Fibroblast of skin of scalp (primary cell): ENCODE measurements at regions not wholly inside any gene's neighbourhood (a gene's known extent, or its start where the extent isn't known, plus 50 kb on each side); places are given as distances from the start of the nearest gene placed in this dataset.
"Not testable (repeated sequence)": the region's sequence is repeated elsewhere in the genome, so short reads cannot be mapped to it uniquely, and the experiment has no call there.

Source experiments
- DNase-seq: peaks from one replicate; pipeline ENCODE4 v3.0.0-alpha.2; 2013

DNA sequence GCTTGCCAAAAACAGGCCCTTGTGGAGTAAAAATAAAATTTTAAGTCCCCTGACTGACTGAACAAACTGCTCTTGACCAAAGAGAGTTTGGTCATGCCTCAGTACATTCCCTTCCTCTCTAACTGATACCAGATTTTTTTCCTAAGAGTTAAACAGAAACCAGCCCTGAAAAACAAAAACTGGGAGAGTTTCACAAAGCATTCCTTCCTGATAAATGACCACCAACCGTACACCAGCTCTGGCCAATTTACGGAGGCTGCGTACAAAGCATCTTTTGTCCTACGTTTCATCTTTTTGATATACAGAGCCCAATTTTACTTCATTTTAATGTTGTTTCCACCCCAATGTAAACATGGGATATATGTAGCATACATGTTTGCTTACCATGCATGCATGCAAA is 477.4 kb upstream of the HTR1E start:
- no peak for DNase-seq

DNA sequence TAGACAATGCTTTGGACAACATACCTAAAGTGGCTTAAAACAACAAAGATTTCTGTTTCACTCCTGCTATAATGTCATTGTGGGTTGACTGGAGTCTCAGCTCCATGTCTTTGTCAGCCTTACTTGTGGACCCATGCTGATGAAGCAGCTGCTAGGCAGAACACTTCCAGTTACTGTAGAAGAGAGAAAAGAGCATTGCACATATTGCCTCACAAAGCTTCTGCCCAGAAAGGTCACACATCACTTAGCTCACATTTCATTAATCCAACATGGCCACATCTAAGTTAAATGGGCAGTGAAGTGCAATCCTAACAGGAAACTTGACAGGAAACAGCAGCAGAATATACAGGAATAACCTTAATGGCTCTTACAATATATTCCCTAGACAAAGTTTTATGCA is 480.5 kb upstream of the HTR1E start:
- no peak for DNase-seq

DNA sequence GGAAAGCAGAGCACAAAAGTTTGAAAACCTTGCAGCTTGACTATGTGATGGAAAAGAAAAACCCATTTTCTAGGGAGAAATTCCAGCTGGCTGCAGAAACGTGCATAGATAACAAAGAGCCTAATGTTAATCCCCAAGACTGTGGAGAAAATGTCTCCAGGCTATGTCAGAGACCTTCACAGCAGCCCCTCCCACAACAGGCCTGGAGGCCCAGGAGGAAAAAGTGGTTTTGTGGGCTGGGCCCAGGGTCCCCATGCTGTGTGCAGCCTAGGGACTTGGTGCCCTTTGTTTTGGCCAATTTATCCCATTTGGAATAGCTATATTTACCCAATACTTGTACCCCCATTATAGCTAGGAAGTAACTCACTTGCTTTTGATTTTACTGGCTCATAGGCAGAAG is 484.1 kb upstream of the HTR1E start:
- DNase-seq: no peak

DNA sequence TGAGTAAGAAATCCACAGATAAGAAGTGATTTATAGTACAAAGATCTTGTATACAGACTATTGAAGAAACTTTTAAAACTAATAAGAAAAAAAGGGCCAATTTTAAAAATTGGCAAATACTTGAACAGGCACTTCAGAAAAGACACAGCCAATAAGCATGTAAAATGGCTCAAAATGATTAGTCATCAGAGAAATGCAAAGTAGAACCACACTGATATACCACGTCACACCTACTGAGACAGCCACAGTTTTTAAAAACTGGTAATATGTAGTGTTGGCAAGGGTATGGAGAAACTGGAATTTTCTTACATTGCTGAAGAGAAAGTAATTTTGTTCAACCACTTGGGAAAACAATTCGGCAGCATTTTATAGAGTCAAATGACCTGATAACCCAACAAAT is 488.9 kb upstream of the HTR1E start:
- DNase-seq: no peak

DNA sequence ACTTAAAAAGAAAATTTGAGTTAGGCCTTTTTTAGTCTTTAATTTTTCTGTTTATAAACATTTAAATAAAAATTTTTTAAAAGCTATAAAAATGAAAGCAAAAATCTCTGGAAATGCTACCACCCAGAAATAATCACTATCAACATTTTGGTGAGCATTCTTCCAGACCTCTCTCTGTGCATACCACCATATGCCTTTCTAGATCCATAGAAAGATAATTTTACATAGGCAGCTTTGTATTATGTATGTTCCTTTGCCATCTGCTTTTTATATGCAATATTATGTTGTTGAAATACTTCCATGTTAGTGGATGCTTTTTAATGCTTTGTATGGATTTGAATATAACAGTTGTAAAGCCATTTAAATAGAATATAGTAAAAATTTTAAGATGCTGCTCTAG is 496.7 kb upstream of the HTR1E start:
- DNase-seq: no peak

DNA sequence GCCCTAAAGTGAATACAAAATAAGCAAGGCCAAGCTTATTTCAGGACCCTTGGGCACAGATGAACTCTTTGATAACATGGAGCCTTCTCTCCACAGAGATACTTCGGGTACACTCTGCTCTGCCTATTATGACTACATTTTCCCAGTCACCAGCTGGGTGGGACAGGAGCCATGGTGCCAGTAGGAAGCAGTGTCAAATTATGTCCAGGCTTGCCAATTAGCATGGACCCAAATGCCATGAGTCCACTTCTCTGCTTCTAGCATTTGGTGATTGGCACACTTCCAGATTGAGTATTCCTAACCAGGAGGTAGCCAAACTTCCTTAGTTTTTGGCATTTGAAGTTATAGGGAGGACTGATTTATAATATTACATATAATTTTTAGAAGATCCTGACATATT is 513.8 kb upstream of the HTR1E start:
- DNase-seq: no peak

DNA sequence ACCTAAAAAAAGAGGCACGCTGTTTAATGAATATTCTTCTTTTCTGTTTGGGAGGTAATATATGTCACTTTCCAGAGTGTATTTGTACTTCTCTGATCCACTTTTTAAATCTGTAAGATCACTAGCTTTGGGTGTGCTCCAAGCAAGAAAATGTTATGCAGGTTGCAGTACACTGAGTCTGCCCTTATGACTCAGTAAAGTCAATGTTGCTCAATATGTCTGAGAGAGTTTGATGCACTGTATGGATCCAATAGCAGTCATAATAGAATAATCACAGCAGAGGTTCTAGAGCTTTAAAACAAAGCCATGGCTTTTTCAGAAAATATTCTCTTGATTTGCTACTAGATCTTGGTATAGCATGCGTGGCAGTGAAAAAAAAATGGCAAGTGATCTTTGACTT is 525.3 kb upstream of the HTR1E start:
- DNase-seq: no peak

DNA sequence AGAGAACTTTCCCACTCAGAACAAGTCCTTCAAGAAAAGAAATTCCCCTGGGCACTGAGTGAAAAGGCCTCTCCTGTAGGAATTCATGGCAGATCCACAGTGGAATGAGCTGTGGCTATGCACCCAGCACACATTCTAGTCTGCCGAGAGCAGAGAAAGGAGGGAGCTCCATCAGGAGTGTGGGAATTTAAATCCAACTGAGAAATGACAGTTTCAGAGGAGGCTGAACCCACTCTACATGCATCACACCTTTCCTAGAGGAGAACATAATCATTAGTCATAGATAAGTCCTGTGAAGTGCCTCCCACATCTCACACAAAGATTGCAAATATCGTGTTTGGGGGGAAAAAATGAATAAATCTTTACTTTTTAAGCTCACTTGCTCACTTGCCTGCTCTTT is 530.2 kb upstream of the HTR1E start:
- DNase-seq: no peak

DNA sequence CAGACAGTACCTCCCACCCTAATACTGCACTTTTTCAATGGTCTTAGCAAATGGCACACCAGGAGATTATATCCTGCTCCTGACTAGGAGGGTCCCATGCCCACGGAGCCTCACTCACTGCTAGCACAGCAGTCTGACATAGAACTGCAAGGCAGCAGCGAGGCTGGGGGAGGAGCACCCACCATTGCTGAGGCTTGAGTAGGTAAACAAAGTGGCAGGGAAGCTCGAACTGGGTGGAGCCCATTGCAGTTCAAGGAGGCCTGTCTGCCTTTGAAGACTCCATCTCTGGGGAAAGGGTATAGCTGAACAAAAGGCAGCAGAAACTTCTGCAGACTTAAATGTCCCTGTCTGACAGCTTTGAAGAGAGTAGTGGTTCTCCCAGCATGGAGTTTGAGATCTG is 544.5 kb upstream of the HTR1E start:
- DNase-seq: not testable (repeated sequence)

DNA sequence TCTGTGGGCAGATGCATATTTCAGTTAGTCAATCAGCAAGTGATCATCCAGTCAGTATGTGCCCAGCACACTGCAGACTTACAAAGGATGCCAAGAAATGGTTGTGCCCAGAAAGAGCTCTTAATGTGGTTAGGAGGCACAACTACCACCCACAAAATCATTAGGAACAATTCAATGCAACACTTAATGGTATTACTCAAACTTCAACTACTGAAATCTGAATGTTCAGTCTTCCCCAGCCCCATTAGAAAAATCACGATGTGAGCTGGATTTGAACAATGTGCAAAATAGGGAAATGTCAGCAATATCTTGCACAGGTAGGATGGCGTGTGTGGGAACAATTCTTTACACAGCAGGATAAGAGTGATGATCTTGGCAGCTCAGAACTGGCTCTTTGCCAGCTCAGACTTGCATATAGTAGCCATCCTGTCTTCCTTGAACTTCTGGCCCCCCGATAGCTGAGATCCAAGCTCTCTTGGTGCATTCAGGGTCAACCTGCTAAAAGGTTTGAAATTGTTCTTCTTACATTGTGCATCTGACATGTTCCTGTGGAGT is 556.7 kb upstream of the HTR1E start:
- DNase-seq: no peak

DNA sequence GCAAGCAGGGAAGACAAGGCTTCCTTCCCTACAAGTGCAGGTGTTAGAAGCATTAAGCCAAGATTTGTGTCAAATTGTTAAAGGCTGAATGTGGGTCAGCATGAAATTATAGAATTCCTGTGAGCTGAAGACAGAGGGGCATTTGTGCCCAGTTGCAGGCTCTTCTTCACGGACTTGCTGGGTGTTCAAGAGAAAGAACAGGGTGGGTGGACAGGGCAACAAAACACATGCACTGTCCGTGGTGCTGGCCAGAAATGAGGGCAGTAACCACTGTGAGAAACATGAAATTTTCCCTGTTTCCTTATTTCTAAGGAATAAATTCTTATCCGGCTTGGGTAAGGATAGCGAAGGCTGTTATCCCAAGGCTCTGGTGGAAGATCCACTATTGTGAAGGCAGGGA is 579.5 kb upstream of the HTR1E start:
- no peak for DNase-seq

DNA sequence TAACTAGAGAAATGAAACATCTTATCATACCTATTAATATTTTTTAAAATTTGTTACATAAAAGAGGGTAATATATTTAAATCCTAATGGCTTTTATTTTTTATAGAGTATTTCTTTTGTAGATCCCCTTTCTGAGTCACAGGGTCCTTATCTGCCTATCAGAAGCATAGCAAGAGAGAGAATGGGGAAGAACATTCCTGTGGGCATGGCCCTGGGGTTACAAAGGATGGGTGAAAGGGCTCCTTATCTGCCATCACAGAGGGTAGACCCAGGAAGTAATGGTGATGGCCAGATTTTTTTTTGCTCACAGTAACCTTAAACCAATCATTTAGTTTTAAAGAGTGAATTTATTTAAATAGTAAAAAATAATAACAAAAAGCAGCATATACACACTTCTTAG is 582.1 kb upstream of the HTR1E start:
- DNase-seq: no peak

DNA sequence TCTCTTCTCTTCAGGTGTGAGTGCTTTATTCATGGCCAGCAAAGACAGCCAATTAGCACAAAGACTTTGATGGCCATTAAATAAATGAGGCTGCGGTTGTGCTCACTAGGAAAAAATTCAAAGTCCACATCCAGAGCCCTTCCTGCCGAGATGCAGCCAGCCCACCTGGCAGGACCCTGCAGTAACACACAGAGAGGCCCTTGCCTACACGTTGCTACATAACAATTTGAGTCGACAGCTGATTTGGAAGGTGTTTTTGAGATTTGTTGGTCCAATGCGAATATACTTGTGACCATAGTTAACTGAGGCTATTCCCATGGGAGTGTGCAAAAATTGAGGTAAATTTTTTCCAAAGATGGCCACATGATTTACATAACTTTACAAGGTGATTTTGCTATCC is 605.4 kb upstream of the HTR1E start:
- no peak for DNase-seq

DNA sequence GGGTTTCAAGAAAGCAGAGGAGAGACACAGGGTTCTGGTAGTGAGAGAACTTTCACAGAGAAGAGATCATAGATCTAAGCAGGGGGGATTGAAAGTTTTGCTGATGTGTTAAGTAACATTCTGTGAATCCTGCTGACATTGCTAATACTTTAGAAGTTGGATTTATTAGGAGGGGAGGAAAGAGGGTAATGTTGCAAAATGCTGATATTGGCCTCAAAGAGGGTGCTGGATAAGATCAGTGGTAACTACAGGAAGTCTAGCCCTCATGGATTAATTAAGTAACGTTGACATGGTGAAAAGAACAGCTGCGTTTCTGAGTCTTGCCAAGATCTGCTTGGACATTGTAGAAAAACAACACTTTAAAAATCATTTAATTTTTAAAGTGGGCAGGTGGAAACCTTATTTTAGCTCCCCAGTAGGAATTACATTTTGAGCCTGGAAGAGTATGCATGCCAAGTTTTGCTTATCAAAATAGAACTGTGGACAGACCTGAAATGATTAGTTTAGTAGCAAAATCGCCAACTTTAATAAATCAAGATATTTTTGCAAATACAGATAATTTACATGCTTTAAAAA is 606.0 kb upstream of the HTR1E start:
- DNase-seq: no peak

DNA sequence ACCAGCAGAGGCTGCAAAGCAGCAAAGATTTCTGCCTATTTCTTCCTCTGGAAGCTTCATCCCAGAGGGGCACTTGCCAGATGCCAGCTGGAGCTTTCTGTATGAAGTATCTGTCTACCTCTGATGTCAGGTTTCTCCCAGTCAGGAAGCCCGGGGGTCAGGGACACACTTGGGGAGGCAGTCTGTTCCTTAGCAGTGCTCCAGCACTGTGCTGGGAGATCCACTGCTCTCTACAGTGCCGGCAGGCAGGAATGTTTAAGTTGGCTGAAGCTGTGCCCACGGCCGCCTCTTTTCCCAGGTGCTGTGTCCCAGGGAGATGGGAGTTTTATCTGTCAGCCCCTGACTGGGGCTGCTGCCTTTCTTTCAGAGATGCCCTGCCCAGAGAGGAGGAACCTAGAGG is 631.1 kb upstream of the HTR1E start:
- DNase-seq: no peak

DNA sequence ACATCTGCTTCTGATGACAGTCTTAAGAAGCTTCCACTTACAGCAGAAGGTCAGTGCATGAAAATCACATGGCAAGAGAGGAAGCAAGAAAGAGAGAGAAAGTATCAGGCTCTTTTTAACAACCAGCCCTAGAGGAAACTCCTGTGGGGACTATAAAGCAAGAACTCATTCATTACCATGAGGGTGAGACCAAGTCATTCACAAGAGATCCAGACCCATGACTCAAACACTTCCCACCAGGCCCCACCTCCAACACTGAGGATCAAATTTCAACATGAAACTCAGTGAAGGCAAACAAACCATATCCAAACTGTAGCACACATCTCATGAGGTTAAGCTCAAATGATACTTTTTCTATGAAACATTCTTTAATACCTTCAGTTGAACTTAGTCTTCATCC is 643.2 kb upstream of the SYNCRIP start:
- no peak for DNase-seq

DNA sequence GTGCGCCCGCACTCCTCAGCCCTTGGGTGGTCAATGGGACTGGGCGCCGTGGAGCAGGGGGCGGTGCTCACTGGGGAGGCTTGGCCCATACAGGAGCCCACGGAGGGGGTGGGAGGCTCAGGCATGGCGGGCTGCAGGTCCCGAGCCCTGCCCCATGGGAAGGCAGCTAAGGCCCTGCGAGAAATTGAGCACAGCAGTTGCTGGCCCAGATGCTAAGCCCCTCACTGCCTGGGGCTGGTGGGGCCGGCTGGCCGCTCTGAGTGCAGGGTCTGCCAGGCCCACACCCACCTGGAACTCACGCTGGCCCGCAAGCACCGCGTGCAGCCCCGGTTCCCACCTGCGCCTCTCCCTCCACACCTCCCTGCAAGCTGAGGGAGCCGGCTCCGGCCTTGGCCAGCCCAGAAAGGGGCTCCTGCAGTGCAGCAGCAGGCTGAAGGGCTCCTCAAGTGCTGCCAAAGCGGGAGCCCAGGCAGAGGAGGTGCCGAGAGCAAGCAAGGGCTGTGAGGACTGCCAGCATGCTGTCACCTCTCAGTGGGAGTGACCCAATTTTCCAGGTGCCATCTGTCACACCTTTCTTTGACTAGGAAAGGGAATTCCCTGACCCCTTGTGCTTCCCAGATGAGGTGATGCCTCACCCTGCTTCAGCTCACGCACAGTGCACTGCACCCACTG is 642.3 kb upstream of the SYNCRIP start:
- not testable (repeated sequence) for DNase-seq

DNA sequence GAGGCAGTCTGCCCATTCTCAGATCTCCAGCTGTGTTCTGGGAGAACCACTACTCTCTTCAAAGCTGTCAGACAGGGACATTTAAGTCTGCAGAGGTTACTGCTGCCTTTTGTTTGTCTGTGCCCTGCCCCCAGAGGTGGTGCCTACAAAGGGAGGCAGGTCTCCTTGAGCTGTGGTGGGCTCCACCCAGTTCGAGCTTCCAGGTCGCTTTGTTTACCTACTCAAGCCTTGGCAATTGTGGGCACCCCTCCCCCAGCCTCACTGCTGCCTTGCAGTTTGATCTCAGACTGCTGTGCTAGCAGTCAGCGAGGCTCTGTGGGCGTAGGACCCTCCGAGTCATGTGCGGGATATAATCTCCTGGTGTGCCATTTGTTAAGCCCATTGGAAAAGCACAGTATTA is 640.9 kb upstream of the SYNCRIP start:
- DNase-seq: not testable (repeated sequence)

DNA sequence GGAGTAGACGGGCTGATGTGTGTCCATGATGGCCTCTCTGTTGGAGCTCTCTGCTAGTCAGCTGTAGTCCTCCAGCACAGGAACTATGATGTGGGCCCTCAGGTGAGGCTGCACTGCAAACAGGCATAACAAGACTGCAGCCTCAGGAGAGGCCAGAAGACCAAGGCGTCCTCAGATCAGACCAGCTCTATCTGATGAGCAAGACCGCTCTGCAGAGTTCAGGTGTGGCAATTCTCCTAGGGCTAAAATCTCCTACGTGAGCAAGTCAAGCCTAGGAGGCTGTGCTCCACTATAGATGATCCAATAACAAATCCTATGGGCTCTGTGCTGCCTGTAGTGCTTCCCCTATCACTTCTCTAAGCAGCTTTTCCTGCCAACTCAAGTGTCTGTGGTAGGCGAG is 633.4 kb upstream of the SYNCRIP start:
- DNase-seq: no peak

DNA sequence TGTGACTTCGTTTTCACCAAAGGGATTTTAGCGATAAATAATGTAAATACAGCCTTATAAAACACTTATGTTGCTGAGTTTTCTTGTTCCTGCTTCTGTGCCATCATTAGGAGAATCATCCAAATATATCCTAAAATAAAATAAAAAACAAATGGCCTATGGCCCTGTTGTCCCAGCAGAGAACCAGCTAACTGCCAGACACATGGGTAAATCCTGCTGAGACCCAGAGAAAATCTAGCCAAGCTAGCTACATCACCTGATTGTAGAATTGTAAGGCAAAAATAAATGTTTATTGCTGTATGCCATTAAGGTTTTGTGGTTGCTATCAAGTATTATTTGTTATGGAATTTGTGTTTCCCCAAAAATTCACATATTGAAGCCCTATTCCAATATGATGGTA is 631.2 kb upstream of the SYNCRIP start:
- DNase-seq: no peak

DNA sequence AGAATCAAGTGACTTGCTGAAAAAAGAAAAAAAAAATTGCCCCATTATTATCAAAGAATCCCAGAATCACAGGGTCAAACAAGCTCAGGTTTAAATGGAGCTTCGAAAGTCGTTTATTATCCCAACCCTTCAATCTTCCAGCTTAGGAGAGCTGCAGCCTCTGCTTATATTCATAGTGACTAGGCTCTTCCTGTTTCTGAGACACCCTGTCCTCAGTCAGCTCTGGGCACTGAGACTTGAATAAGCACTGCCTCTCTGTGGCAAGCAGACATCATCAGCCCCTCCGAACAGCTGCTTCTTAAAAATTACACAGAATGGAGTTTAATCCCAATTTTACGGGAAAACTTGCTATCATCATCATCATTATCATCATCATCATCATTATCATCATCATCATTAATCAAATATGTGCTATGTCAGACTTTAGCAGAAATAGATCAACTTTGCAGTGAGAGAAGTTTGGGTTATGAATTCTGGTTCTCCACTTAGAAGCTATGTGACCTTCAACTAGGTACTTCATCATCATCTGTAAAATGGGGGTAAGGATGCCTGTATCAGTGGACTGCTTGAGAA is 614.0 kb upstream of the SYNCRIP start:
- DNase-seq: no peak

DNA sequence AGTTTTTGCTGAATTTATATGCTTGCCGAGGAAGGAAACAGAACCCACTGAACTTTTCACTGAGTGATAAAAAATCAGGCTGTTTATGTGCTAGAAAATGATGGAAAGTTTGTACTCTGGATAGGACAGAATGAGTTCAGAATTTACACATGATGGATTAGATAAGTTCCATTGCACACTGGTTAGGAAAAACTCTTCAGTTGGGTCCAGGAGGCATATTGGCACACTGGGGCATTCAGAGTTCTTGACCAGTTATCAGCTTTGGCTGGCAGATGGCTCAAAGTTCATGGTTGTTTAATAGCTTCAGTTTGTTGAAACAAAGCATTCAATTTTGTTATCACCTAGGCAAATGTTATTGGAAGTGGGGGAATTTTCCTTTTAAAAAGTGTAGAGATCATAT is 613.3 kb upstream of the SYNCRIP start:
- no peak for DNase-seq

DNA sequence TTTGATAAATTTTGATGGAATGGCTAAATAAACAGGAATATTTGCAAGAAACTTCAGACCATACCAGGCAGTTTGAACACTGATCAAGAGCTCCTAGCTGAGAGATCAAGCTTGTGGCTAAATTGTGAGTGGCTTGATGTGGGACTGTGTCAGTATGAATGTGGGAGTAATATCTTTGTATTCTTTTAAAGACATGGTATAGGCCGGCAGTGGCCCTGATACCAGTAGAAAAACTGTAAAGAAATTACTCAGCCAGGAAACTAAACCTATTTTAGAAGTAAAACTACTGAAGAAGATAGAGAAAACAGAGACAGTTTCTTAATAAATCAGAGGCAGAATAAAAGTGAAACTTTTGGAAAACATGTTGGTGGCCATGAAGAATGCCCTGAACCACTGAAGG is 608.4 kb upstream of the SYNCRIP start:
- no peak for DNase-seq

DNA sequence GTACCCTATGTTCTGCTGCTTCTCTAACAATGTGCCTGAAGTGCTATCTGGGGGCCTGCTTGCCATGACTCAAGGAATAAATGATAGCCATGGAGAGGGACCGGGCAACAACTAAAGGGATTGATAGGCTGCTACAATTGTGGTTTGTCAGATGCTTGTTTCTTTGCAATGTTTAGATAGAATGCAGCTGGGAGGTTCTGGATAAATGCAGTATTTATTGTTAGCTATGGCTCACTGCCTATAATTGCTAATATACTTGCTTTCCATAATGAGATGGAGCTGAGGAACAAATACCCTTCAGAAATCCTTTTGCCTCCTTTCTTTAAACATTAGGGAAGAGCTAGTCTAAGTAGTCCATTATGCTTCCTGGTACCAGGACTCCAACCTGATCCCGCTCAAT is 575.2 kb upstream of the SYNCRIP start:
- no peak for DNase-seq
